H9 (cell line): ENCODE measurements at regions not wholly inside any gene's neighbourhood (a gene's known extent, or its start where the extent isn't known, plus 50 kb on each side); places are given as distances from the start of the nearest gene placed in this dataset.

Experiments
- DNase-seq: peaks from one replicate; pipeline ENCODE4 v3.0.0-alpha.2; 2017
- H2AFZ ChIP-seq: one replicate; pipeline ENCODE4 v1.6.1; 2013; ENCODE audit warnings: mild to moderate bottlenecking, low read length, control low read depth, moderate library complexity
- H2AK5ac ChIP-seq: 2 replicates; pipeline ENCODE4 v1.6.1; 2013; ENCODE audit warnings: low read length, control low read depth, mixed read lengths; ENCODE audit not compliant: insufficient read length
- H2BK120ac ChIP-seq: one replicate; pipeline ENCODE4 v1.6.1; 2013; ENCODE audit warnings: low read depth, mild to moderate bottlenecking, low read length, control low read depth, inconsistent platforms; ENCODE audit not compliant: poor library complexity, severe bottlenecking
- H2BK12ac ChIP-seq: 2 replicates; pipeline ENCODE4 v1.6.1; 2013; ENCODE audit warnings: low read length, control low read depth, mixed read lengths, low read depth; ENCODE audit not compliant: insufficient read length
- H2BK15ac ChIP-seq: 2 replicates; pipeline ENCODE4 v1.6.1; 2013; ENCODE audit warnings: low read depth, low read length, control low read depth
- H2BK20ac ChIP-seq: one replicate; pipeline ENCODE4 v1.6.1; 2013; ENCODE audit warnings: low read depth, mild to moderate bottlenecking, low read length, control low read depth, inconsistent platforms; ENCODE audit not compliant: poor library complexity, severe bottlenecking
- H2BK5ac ChIP-seq: 2 replicates; pipeline ENCODE4 v1.6.1; 2013; ENCODE audit warnings: low read length, control low read depth, mixed read lengths; ENCODE audit not compliant: insufficient read length
- H3K14ac ChIP-seq: 2 replicates; pipeline ENCODE4 v1.6.1; 2013; ENCODE audit warnings: low read length, control low read depth; ENCODE audit not compliant: insufficient read depth
- H3K18ac ChIP-seq: 2 replicates; pipeline ENCODE4 v1.6.1; 2013; ENCODE audit warnings: low read depth, mild to moderate bottlenecking, mixed read lengths, low read length, control low read depth; ENCODE audit not compliant: insufficient read length
- H3K23ac ChIP-seq: 2 replicates; pipeline ENCODE4 v1.6.1; 2013; ENCODE audit warnings: low read length, control low read depth, mixed read lengths, low read depth; ENCODE audit not compliant: insufficient read length
- H3K23me2 ChIP-seq: 2 replicates; pipeline ENCODE4 v1.6.1; 2013; ENCODE audit warnings: low read depth, mild to moderate bottlenecking, mixed read lengths, low read length, control low read depth; ENCODE audit not compliant: insufficient read length, poor library complexity, severe bottlenecking
- H3K27ac ChIP-seq: 2 replicates; pipeline ENCODE4 v1.5.1; 2013; ENCODE audit warnings: low read length, control low read depth, mixed read lengths, low read depth; ENCODE audit not compliant: insufficient read length
- H3K27me3 ChIP-seq: 2 replicates; pipeline ENCODE4 v1.6.1; 2013; ENCODE audit warnings: low read length, control low read depth, inconsistent platforms; ENCODE audit not compliant: insufficient read depth
- H3K4ac ChIP-seq: 2 replicates; pipeline ENCODE4 v1.6.1; 2013; ENCODE audit warnings: low read depth, mild to moderate bottlenecking, control low read depth, inconsistent platforms, low read length, moderate library complexity
- H3K4me1 ChIP-seq: 2 replicates; pipeline ENCODE4 v1.6.1; 2013; ENCODE audit warnings: low read length, control low read depth, inconsistent platforms; ENCODE audit not compliant: insufficient read depth
- H3K4me2 ChIP-seq: 2 replicates; pipeline ENCODE4 v1.6.1; 2013; ENCODE audit warnings: low read length, control low read depth, mixed read lengths; ENCODE audit not compliant: insufficient read length, insufficient read depth
- H3K56ac ChIP-seq: 2 replicates; pipeline ENCODE4 v1.6.1; 2013; ENCODE audit warnings: low read depth, mild to moderate bottlenecking, mixed read lengths, low read length, control low read depth; ENCODE audit not compliant: insufficient read length
- H3K79me1 ChIP-seq: 2 replicates; pipeline ENCODE4 v1.6.1; 2013; ENCODE audit warnings: low read depth, mild to moderate bottlenecking, moderate library complexity, low read length, control low read depth, inconsistent platforms; ENCODE audit not compliant: insufficient read depth, poor library complexity, severe bottlenecking
- H3K79me2 ChIP-seq: 2 replicates; pipeline ENCODE4 v1.6.1; 2013; ENCODE audit warnings: low read length, control low read depth, inconsistent platforms; ENCODE audit not compliant: insufficient read depth
- H3K9ac ChIP-seq: 2 replicates; pipeline ENCODE4 v1.6.1; 2013; ENCODE audit warnings: low read length, control low read depth, mixed read lengths; ENCODE audit not compliant: insufficient read length; ENCODE audit errors: extremely low read depth
- H3K9me3 ChIP-seq: one replicate; pipeline ENCODE4 v1.6.1; 2013; ENCODE audit warnings: low read depth, low read length, inconsistent platforms; ENCODE audit not compliant: control insufficient read depth
- H3T11ph ChIP-seq: one replicate; pipeline ENCODE4 v1.6.1; 2013; ENCODE audit warnings: mild to moderate bottlenecking, low read length, control low read depth, inconsistent platforms
- H4K20me1 ChIP-seq: one replicate; pipeline ENCODE4 v1.6.1; 2013; ENCODE audit not compliant: control insufficient read depth, insufficient read length, insufficient read depth
- H4K5ac ChIP-seq: 2 replicates; pipeline ENCODE4 v1.6.1; 2013; ENCODE audit warnings: low read depth, mild to moderate bottlenecking, mixed read lengths, low read length, control low read depth; ENCODE audit not compliant: insufficient read length
- H4K8ac ChIP-seq: replicated peaks from 2 replicates; pipeline ENCODE4 v1.6.1; 2013; ENCODE audit warnings: low read length, control low read depth, mixed read lengths, low read depth; ENCODE audit not compliant: insufficient read length
- H4K91ac ChIP-seq: 2 replicates; pipeline ENCODE4 v1.6.1; 2013; ENCODE audit warnings: low read depth, mild to moderate bottlenecking, moderate library complexity, mixed read lengths, low read length, control low read depth; ENCODE audit not compliant: insufficient read length
- H3K27ac Mint-ChIP-seq, 3 experiments: 2 replicates in 2 of 3; 3 replicates in 1 of 3; pipeline ENCODE4 v1.8.0; 2020 to 2021; ENCODE audit warnings: mixed read lengths in 3 of 3, mild to moderate bottlenecking in 1 of 3, moderate library complexity in 1 of 3
- H3K27me3 Mint-ChIP-seq: 2 replicates; pipeline ENCODE4 v1.8.0; 2021; ENCODE audit warnings: low read depth, mild to moderate bottlenecking, moderate library complexity, mixed read lengths
- H3K36me3 Mint-ChIP-seq, 3 experiments: 2 replicates in 2 of 3; 3 replicates in 1 of 3; pipeline ENCODE4 v1.8.0; 2020 to 2021; ENCODE audit warnings: low read depth in 3 of 3, mixed read lengths in 3 of 3; ENCODE audit not compliant: insufficient read depth in 1 of 3
- H3K4me1 Mint-ChIP-seq, 2 experiments: 2 replicates each; pipeline ENCODE4 v1.8.0; 2020; ENCODE audit warnings: mixed read lengths in 2 of 2
- H3K4me3 Mint-ChIP-seq, 2 experiments: 2 replicates in 1 of 2; 3 replicates in 1 of 2; pipeline ENCODE4 v1.8.0; 2020 to 2021; ENCODE audit warnings: mild to moderate bottlenecking in 2 of 2, mixed read lengths in 2 of 2, moderate library complexity in 1 of 2
- H3K9me3 Mint-ChIP-seq, 2 experiments: 2 replicates in 1 of 2; 3 replicates in 1 of 2; pipeline ENCODE4 v1.8.0; 2020; ENCODE audit warnings: mild to moderate bottlenecking in 2 of 2, mixed read lengths in 2 of 2, moderate library complexity in 1 of 2
- CTCF ChIP-seq: fragments of 200-600 bp; sonication (generic); conservative IDR thresholded peaks from 3 replicates; pipeline ENCODE4 v1.8.0; 2021; ENCODE audit warnings: antibody characterized with exemption, mild to moderate bottlenecking
- WGBS: extraction: QIAGEN DNeasy Blood & Tissue Kit; methylation state at CpG from one replicate; pipeline ENCODE4 v1.1.7; 2013; ENCODE audit warnings: missing lambda C conversion rate, low lambda C conversion rate, mixed read lengths; ENCODE audit not compliant: insufficient read length; ENCODE audit errors: extremely low coverage; 5-methylcytosine and 5-hydroxymethylcytosine counted together

- Histone ChIP-seq H3K14ac (no peak overlapping the region), H4K91ac (no peak overlapping the region), H2BK5ac (no peak overlapping the region), H3K56ac (no peak overlapping the region), H3K79me1 (no peaks in the 10 kb centered on the region), H4K5ac (no peak overlapping the region), H3K4ac (no peak overlapping the region), H2BK12ac (no peak overlapping the region), H4K20me1 (no peaks in the 10 kb centered on the region), H2BK20ac (no peak overlapping the region), H3K79me2 (no peaks in the 10 kb centered on the region), H3K4me1 (no peaks in the 10 kb centered on the region), H3K9me3 (no peaks in the 10 kb centered on the region), H2AK5ac (no peak overlapping the region), H2BK120ac (no peak overlapping the region), H3K18ac (no peak overlapping the region), H2BK15ac (no peak overlapping the region), H3K4me2 (no peak overlapping the region), H2AFZ (no peak overlapping the region), H3T11ph (no peak overlapping the region), H3K23me2 (no peaks in the 10 kb centered on the region), H3K27me3 (no peaks in the 10 kb centered on the region), H4K8ac (no peak overlapping the region), H3K9ac (no peak overlapping the region), H3K27ac (no peak overlapping the region), H3K23ac (no peak overlapping the region)
- no CpG with 5 or more reads among the region's 1 CpG for WGBS
- Mint-ChIP-seq H3K27me3 (no peaks in the 10 kb centered on the region), H3K4me3 (no peak overlapping the region), H3K9me3 (no peaks in the 10 kb centered on the region), H3K27ac (no peak overlapping the region), H3K36me3 (no peaks in the 10 kb centered on the region), H3K4me1 (no peaks in the 10 kb centered on the region)
- no peak for TF ChIP-seq CTCF
- DNase-seq = no peak
Observed at GRCh38 chr4:64497491-64497890, 88.2 kb upstream of the TECRL start.
